NCI-H345 treated with DMSO at 0.1 percent for 48 hours (cell line): ENCODE measurements at regions not wholly inside any gene's neighbourhood (a gene's known extent, or its start where the extent isn't known, plus 50 kb on each side); places are given as distances from the start of the nearest gene placed in this dataset.
"Not testable (repeated sequence)": the region's sequence is repeated elsewhere in the genome, so short reads cannot be mapped to it uniquely, and the experiment has no call there.

Experiments
- DNase-seq: peaks from one replicate; lab custom pipeline; 2025; ENCODE audit not compliant: unreplicated experiment; lab: John Stamatoyannopoulos, UW

GRCh38 chr16:35795361-35796029 lies 2336.1 kb downstream of the TP53TG3F start:
- DNase-seq, result no peak

- DNase-seq, result no peak
These were observed 2338.4 kb downstream of the TP53TG3F start for GRCh38 chr16:35797811-35798210.

- no peak for DNase-seq
These were observed 2339.5 kb downstream of the TP53TG3F start for GRCh38 chr16:35798885-35799426.

GRCh38 chr16:35804465-35804864 lies 2345.1 kb downstream of the TP53TG3F start:
- DNase-seq, result not testable (repeated sequence)

GRCh38 chr16:35823342-35823741 lies 2363.9 kb downstream of the TP53TG3F start:
- no peak for DNase-seq

- no peak for DNase-seq
These were observed 2382.2 kb downstream of the TP53TG3F start for GRCh38 chr16:35841632-35842031.

- no peak for DNase-seq
These were observed 2402.8 kb downstream of the TP53TG3F start for GRCh38 chr16:35862242-35862641.

GRCh38 chr16:35868630-35869029 lies 2409.2 kb downstream of the TP53TG3F start:
- DNase-seq, result no peak

GRCh38 chr16:35873472-35873871 lies 2414.1 kb downstream of the TP53TG3F start:
- no peak for DNase-seq

- no peak for DNase-seq
These were observed 2422.2 kb downstream of the TP53TG3F start for GRCh38 chr16:35881654-35882053.

GRCh38 chr16:35906440-35906839 lies 2447.0 kb downstream of the TP53TG3F start:
- DNase-seq, result no peak

GRCh38 chr16:35908152-35908551 lies 2448.7 kb downstream of the TP53TG3F start:
- DNase-seq, result no peak

- no peak for DNase-seq
These were observed 2449.5 kb downstream of the TP53TG3F start for GRCh38 chr16:35908942-35909341.

- no peak for DNase-seq
These were observed 2450.0 kb downstream of the TP53TG3F start for GRCh38 chr16:35909351-35909954.

- DNase-seq, result no peak
These were observed 2451.0 kb downstream of the TP53TG3F start for GRCh38 chr16:35910409-35910808.

- no peak for DNase-seq
These were observed 2452.5 kb downstream of the TP53TG3F start for GRCh38 chr16:35911899-35912298.

- DNase-seq, result no peak
These were observed 2472.3 kb downstream of the TP53TG3F start for GRCh38 chr16:35931722-35932121.
